MM.1S (cell line): ENCODE measurements at regions not wholly inside any gene's neighbourhood (a gene's known extent, or its start where the extent isn't known, plus 50 kb on each side); places are given as distances from the start of the nearest gene placed in this dataset.
"Not testable (repeated sequence)": the region's sequence is repeated elsewhere in the genome, so short reads cannot be mapped to it uniquely, and the experiment has no call there.

Source experiments
- DNase-seq: peaks from one replicate; pipeline ENCODE4 v3.0.0-alpha.2; 2015
- H2AFZ ChIP-seq: fragments of 300-600 bp; sonication (generic); 2 replicates; pipeline ENCODE4 v1.6.0; 2016; ENCODE audit warnings: antibody characterized with exemption, low read length
- H3F3A ChIP-seq: fragments of 300-600 bp; sonication (generic); 2 replicates; pipeline ENCODE4 v1.6.1; 2016; ENCODE audit warnings: mild to moderate bottlenecking, antibody characterized with exemption, low read length, moderate library complexity, mixed read lengths; ENCODE audit not compliant: insufficient read depth
- H3K27ac ChIP-seq: fragments of 300-600 bp; sonication (generic); 2 replicates; pipeline ENCODE4 v1.5.1; 2016; ENCODE audit warnings: mild to moderate bottlenecking, low read length
- H3K27me3 ChIP-seq: fragments of 300-600 bp; sonication (generic); replicated peaks from 2 replicates; pipeline ENCODE4 v1.6.0; 2016; ENCODE audit warnings: low read length; ENCODE audit not compliant: insufficient read depth
- H3K36me3 ChIP-seq: fragments of 300-600 bp; sonication (generic); replicated peaks from 2 replicates; pipeline ENCODE4 v1.6.1; 2016; ENCODE audit warnings: mild to moderate bottlenecking, low read length, mixed read lengths; ENCODE audit not compliant: insufficient read depth
- H3K4me1 ChIP-seq: fragments of 300-600 bp; sonication (generic); 2 replicates; pipeline ENCODE4 v1.6.1; 2016; ENCODE audit warnings: low read length, mixed read lengths
- H3K4me2 ChIP-seq: fragments of 300-600 bp; sonication (generic); 2 replicates; pipeline ENCODE4 v1.6.0; 2016; ENCODE audit warnings: low read depth, low read length
- H3K4me3 ChIP-seq: fragments of 300-600 bp; sonication (generic); 2 replicates; pipeline ENCODE4 v1.5.1; 2016; ENCODE audit warnings: low read length, mixed read lengths
- H3K79me2 ChIP-seq: fragments of 300-600 bp; sonication (generic); 2 replicates; pipeline ENCODE4 v1.6.1; 2016; ENCODE audit warnings: mixed run types, low read length, mixed read lengths
- H3K9ac ChIP-seq: fragments of 300-600 bp; sonication (generic); 2 replicates; pipeline ENCODE4 v1.6.1; 2016; ENCODE audit warnings: low read length, mixed read lengths
- H3K9me2 ChIP-seq: fragments of 300-600 bp; sonication (generic); replicated peaks from 2 replicates; pipeline ENCODE4 v1.6.1; 2016; ENCODE audit warnings: mild to moderate bottlenecking, low read length, mixed read lengths; ENCODE audit not compliant: insufficient read depth
- H3K9me3 ChIP-seq: fragments of 300-600 bp; sonication (generic); replicated peaks from 2 replicates; pipeline ENCODE4 v1.6.1; 2016; ENCODE audit warnings: mild to moderate bottlenecking, low read length, mixed read lengths; ENCODE audit not compliant: insufficient read depth
- H4K20me1 ChIP-seq: fragments of 300-600 bp; sonication (generic); 2 replicates; pipeline ENCODE4 v1.6.1; 2016; ENCODE audit warnings: mild to moderate bottlenecking, low read length, moderate library complexity, mixed read lengths; ENCODE audit not compliant: insufficient read depth
- CTCF ChIP-seq: fragments of 300-600 bp; sonication (generic); IDR thresholded peaks from 2 replicates; pipeline ENCODE4 v1.5.1; 2016; ENCODE audit warnings: antibody characterized with exemption, low read length, mixed read lengths
- EZH2 ChIP-seq: fragments of 300-600 bp; sonication (generic); optimal IDR thresholded peaks from 2 replicates; pipeline ENCODE3; 2017; ENCODE audit warnings: low read depth, mild to moderate bottlenecking, antibody characterized with exemption, low read length, mixed read lengths
- EZH2phosphoT487 ChIP-seq: fragments of 300-600 bp; sonication (generic); IDR thresholded peaks from 2 replicates; pipeline ENCODE4 v1.6.1; 2018; ENCODE audit warnings: antibody characterized with exemption, low read length

- no peaks in the 10 kb centered on the region for H3F3A ChIP-seq
- no peaks in the 10 kb centered on the region for H3K9me2 ChIP-seq
- no peak for DNase-seq
- no peak overlapping the region for H3K9ac ChIP-seq
- H3K4me1 ChIP-seq, result no peaks in the 10 kb centered on the region
- no peak overlapping the region for H2AFZ ChIP-seq
- no peak overlapping the region for H3K27ac ChIP-seq
- H3K9me3 ChIP-seq, result no peaks in the 10 kb centered on the region
- TF ChIP-seq EZH2 (no peak), CTCF (no peak), EZH2phosphoT487 (no peak)
- no peaks in the 10 kb centered on the region for H3K36me3 ChIP-seq
- H3K4me2 ChIP-seq, result no peak overlapping the region
- H4K20me1 ChIP-seq, result no peaks in the 10 kb centered on the region
- H3K4me3 ChIP-seq, result no peak overlapping the region
- H3K27me3 ChIP-seq, result no peaks in the 10 kb centered on the region
- H3K79me2 ChIP-seq, result no peaks in the 10 kb centered on the region
Measured at GRCh38 chr1:194410756-194411155, 1224.3 kb upstream of the B3GALT2 start.

- not testable (repeated sequence) for H3K36me3 ChIP-seq, H3K9me3 ChIP-seq, H3K27me3 ChIP-seq, H3K9ac ChIP-seq, H3K4me1 ChIP-seq, H4K20me1 ChIP-seq, H3K27ac ChIP-seq, H3K4me3 ChIP-seq, H3K4me2 ChIP-seq, DNase-seq, H2AFZ ChIP-seq, H3F3A ChIP-seq, H3K79me2 ChIP-seq, H3K9me2 ChIP-seq
Measured at GRCh38 chr1:194407238-194407637, 1220.8 kb upstream of the B3GALT2 start.

GRCh38 chr1:194394676-194395075, 1208.3 kb upstream of the B3GALT2 start:
- H3K79me2 ChIP-seq, result no peaks in the 10 kb centered on the region
- H3K9me3 ChIP-seq, result no peaks in the 10 kb centered on the region
- H3K9ac ChIP-seq, result no peak overlapping the region
- H3F3A ChIP-seq, result no peaks in the 10 kb centered on the region
- H3K4me2 ChIP-seq, result no peak overlapping the region
- no peaks in the 10 kb centered on the region for H3K27me3 ChIP-seq
- no peak overlapping the region for H3K27ac ChIP-seq
- DNase-seq, result no peak
- H3K9me2 ChIP-seq, result no peaks in the 10 kb centered on the region
- no peaks in the 10 kb centered on the region for H3K36me3 ChIP-seq
- H4K20me1 ChIP-seq, result no peaks in the 10 kb centered on the region
- no peak overlapping the region for H2AFZ ChIP-seq
- H3K4me1 ChIP-seq, result no peaks in the 10 kb centered on the region
- H3K4me3 ChIP-seq, result no peak overlapping the region
- TF ChIP-seq CTCF (no peak), EZH2 (no peak), EZH2phosphoT487 (no peak)

- no peak for TF ChIP-seq EZH2phosphoT487
- TF ChIP-seq EZH2, result no peak
- TF ChIP-seq CTCF, result no peak
- H3K9me2 ChIP-seq, result no peaks in the 10 kb centered on the region
Measured at GRCh38 chr1:194387531-194387930, 1201.1 kb upstream of the B3GALT2 start.

More at GRCh38 chr1:194387531-194387930, 1201.1 kb upstream of the B3GALT2 start:
- no peaks in the 10 kb centered on the region for H3K79me2 ChIP-seq
- no peak overlapping the region for H3K4me2 ChIP-seq
- no peaks in the 10 kb centered on the region for H3K27me3 ChIP-seq
- H3K36me3 ChIP-seq, result no peaks in the 10 kb centered on the region
- no peaks in the 10 kb centered on the region for H3K4me1 ChIP-seq
- no peak overlapping the region for H3K9ac ChIP-seq
- no peak overlapping the region for H2AFZ ChIP-seq
- H3K9me3 ChIP-seq, result no peaks in the 10 kb centered on the region
- H3K4me3 ChIP-seq, result no peak overlapping the region
- no peak overlapping the region for H3K27ac ChIP-seq
- H4K20me1 ChIP-seq, result no peaks in the 10 kb centered on the region
- DNase-seq, result no peak
- no peaks in the 10 kb centered on the region for H3F3A ChIP-seq
